ENCODE measurements at regions not wholly inside any gene's neighbourhood (a gene's known extent, or its start where the extent isn't known, plus 50 kb on each side); places are given as distances from the start of the nearest gene placed in this dataset.

GRCh38 chr1:56429288-56429687 is 150.1 kb downstream of the PLPP3 start:
- no peak for TF ChIP-seq ZNF274 (IDR thresholded peaks at IDR 0.05; ENCODE audit: low read depth, low read length)
- no peak overlapping the region for H3K4me3 ChIP-seq (ENCODE audit: low read length)

GRCh38 chr1:56426587-56427381 is 152.6 kb downstream of the PLPP3 start:
- no peak for TF ChIP-seq ZNF274 (IDR thresholded peaks at IDR 0.05; ENCODE audit: low read depth, low read length)
- no peak overlapping the region for H3K4me3 ChIP-seq (ENCODE audit: low read length)

GRCh38 chr1:56425494-56426037 is 153.8 kb downstream of the PLPP3 start:
- no peak for TF ChIP-seq ZNF274 (IDR thresholded peaks at IDR 0.05; ENCODE audit: low read depth, low read length)
- H3K4me3 ChIP-seq (ENCODE audit: low read length), result no peak overlapping the region

- TF ChIP-seq ZNF274 (IDR thresholded peaks at IDR 0.05; ENCODE audit: low read depth, low read length), result no peak
- H3K4me3 ChIP-seq (ENCODE audit: low read length), result no peak overlapping the region
Measured at GRCh38 chr1:56424744-56425493, 154.4 kb downstream of the PLPP3 start.

- no peak overlapping the region for H3K4me3 ChIP-seq (ENCODE audit: low read length)
- TF ChIP-seq ZNF274 (IDR thresholded peaks at IDR 0.05; ENCODE audit: low read depth, low read length), result no peak
Measured at GRCh38 chr1:56423716-56424115, 155.6 kb downstream of the PLPP3 start.

GRCh38 chr1:56418151-56418631 is 161.2 kb downstream of the PLPP3 start:
- no peak for TF ChIP-seq ZNF274 (IDR thresholded peaks at IDR 0.05; ENCODE audit: low read depth, low read length)
- no peak overlapping the region for H3K4me3 ChIP-seq (ENCODE audit: low read length)

GRCh38 chr1:56417646-56418045 is 161.7 kb downstream of the PLPP3 start:
- no peak overlapping the region for H3K4me3 ChIP-seq (ENCODE audit: low read length)
- TF ChIP-seq ZNF274 (IDR thresholded peaks at IDR 0.05; ENCODE audit: low read depth, low read length), result no peak

GRCh38 chr1:56416495-56416894 is 162.9 kb downstream of the PLPP3 start:
- no peak for TF ChIP-seq ZNF274 (IDR thresholded peaks at IDR 0.05; ENCODE audit: low read depth, low read length)
- no peak overlapping the region for H3K4me3 ChIP-seq (ENCODE audit: low read length)

GRCh38 chr1:56415720-56416119 is 163.6 kb downstream of the PLPP3 start:
- no peak for TF ChIP-seq ZNF274 (IDR thresholded peaks at IDR 0.05; ENCODE audit: low read depth, low read length)
- H3K4me3 ChIP-seq (ENCODE audit: low read length), result no peak overlapping the region

- H3K4me3 ChIP-seq (ENCODE audit: low read length), result no peak overlapping the region
- no peak for TF ChIP-seq ZNF274 (IDR thresholded peaks at IDR 0.05; ENCODE audit: low read depth, low read length)
Measured at GRCh38 chr1:56415258-56415657, 164.1 kb downstream of the PLPP3 start.

GRCh38 chr1:56414728-56415224 is 164.6 kb downstream of the PLPP3 start:
- H3K4me3 ChIP-seq (ENCODE audit: low read length), result no peak overlapping the region
- no peak for TF ChIP-seq ZNF274 (IDR thresholded peaks at IDR 0.05; ENCODE audit: low read depth, low read length)

- no peak for TF ChIP-seq ZNF274 (IDR thresholded peaks at IDR 0.05; ENCODE audit: low read depth, low read length)
- no peak overlapping the region for H3K4me3 ChIP-seq (ENCODE audit: low read length)
Measured at GRCh38 chr1:56413671-56414199, 165.6 kb downstream of the PLPP3 start.

GRCh38 chr1:56411484-56412180 is 167.7 kb downstream of the PLPP3 start:
- no peak for TF ChIP-seq ZNF274 (IDR thresholded peaks at IDR 0.05; ENCODE audit: low read depth, low read length)

GRCh38 chr1:56411021-56411420 is 168.3 kb downstream of the PLPP3 start:
- no peak overlapping the region for H3K4me3 ChIP-seq (ENCODE audit: low read length)
- no peak for TF ChIP-seq ZNF274 (IDR thresholded peaks at IDR 0.05; ENCODE audit: low read depth, low read length)

More at GRCh38 chr1:56411484-56412180, 167.7 kb downstream of the PLPP3 start:
- H3K4me3 ChIP-seq (ENCODE audit: low read length), result no peak overlapping the region

Data from GM08714 (cell line).